Liver (tissue), 8 donors: ENCODE measurements at regions not wholly inside any gene's neighbourhood (a gene's known extent, or its start where the extent isn't known, plus 50 kb on each side); places are given as distances from the start of the nearest gene placed in this dataset.

Experiments
- DNase-seq: peaks from one replicate; pipeline ENCODE4 v3.0.0-alpha.2; 2017; ENCODE audit warnings: low spot score
- H3K27ac ChIP-seq, 2 donors: one replicate each; pipeline ENCODE4 v1.7.0; 2013; ENCODE audit warnings: inconsistent platforms in 2 of 2, low read length in 2 of 2, control low read depth in 1 of 2, low read depth in 1 of 2, mild to moderate bottlenecking in 1 of 2
- H3K27me3 ChIP-seq, 4 donors: one replicate each; pipeline versions ENCODE4 v1.6.1 to v1.7.0; 2013; ENCODE audit warnings: low read length in 3 of 4, inconsistent platforms in 1 of 4, mild to moderate bottlenecking in 1 of 4, moderate library complexity in 1 of 4; ENCODE audit not compliant: control insufficient read depth in 4 of 4, insufficient read depth in 4 of 4
- H3K36me3 ChIP-seq, 4 donors: one replicate each; pipeline versions ENCODE4 v1.6.1 to v1.7.0; 2013; ENCODE audit warnings: low read length in 3 of 4, mild to moderate bottlenecking in 3 of 4, low read depth in 1 of 4, moderate library complexity in 1 of 4; ENCODE audit not compliant: control insufficient read depth in 4 of 4, insufficient read depth in 3 of 4
- H3K4me1 ChIP-seq, 4 donors: one replicate each; pipeline versions ENCODE4 v1.6.1 to v1.7.0; 2013; ENCODE audit warnings: low read length in 3 of 4, mild to moderate bottlenecking in 3 of 4, moderate library complexity in 1 of 4; ENCODE audit not compliant: control insufficient read depth in 4 of 4, insufficient read depth in 4 of 4
- H3K4me3 ChIP-seq, 3 donors: one replicate each; pipeline versions ENCODE4 v1.6.1 to v1.7.0; 2013; ENCODE audit warnings: low read length in 3 of 3, control low read depth in 1 of 3, low read depth in 1 of 3, mild to moderate bottlenecking in 1 of 3
- H3K9ac ChIP-seq, 2 donors: one replicate each; pipeline ENCODE4 v1.7.0; 2013; ENCODE audit warnings: low read length in 2 of 2, mild to moderate bottlenecking in 2 of 2, moderate library complexity in 2 of 2, control low read depth in 1 of 2, low read depth in 1 of 2
- H3K9me3 ChIP-seq, 4 donors: one replicate each; pipeline versions ENCODE4 v1.6.1 to v1.7.0; 2013; ENCODE audit warnings: low read length in 3 of 4; ENCODE audit not compliant: control insufficient read depth in 4 of 4
- EGR1 ChIP-seq, 2 donors: IDR thresholded peaks; 2 replicates each; pipeline ENCODE4 v1.6.1; 2016 to 2018; ENCODE audit warnings: antibody characterized with exemption in 2 of 2, low read depth in 2 of 2
- FOXA1 ChIP-seq: IDR thresholded peaks from 2 replicates; pipeline ENCODE4 v1.6.1; 2016; ENCODE audit warnings: antibody characterized with exemption
- FOXA2 ChIP-seq: IDR thresholded peaks from 2 replicates; pipeline ENCODE4 v1.6.1; 2016; ENCODE audit warnings: antibody characterized with exemption
- GABPA ChIP-seq, 2 donors: IDR thresholded peaks in 1 of 2; conservative IDR thresholded peaks in 1 of 2; 2 replicates each; pipeline ENCODE4 v1.6.1; 2016; ENCODE audit warnings: antibody characterized with exemption in 2 of 2, mild to moderate bottlenecking in 1 of 2, moderate library complexity in 1 of 2
- HNF4A ChIP-seq, 2 donors: conservative IDR thresholded peaks; 2 replicates each; pipeline ENCODE4 v1.6.1; 2016; ENCODE audit warnings: antibody characterized with exemption in 2 of 2, mild to moderate bottlenecking in 2 of 2
- HNF4G ChIP-seq: IDR thresholded peaks from 2 replicates; pipeline ENCODE4 v1.6.1; 2016; ENCODE audit warnings: antibody characterized with exemption
- JUND ChIP-seq, 2 donors: IDR thresholded peaks; 2 replicates each; pipeline ENCODE4 v1.6.1; 2016; ENCODE audit warnings: antibody characterized with exemption in 2 of 2
- MAX ChIP-seq: IDR thresholded peaks from 2 replicates; pipeline ENCODE4 v1.6.1; 2016; ENCODE audit warnings: antibody characterized with exemption
- RAD21 ChIP-seq, 2 donors: IDR thresholded peaks; 2 replicates each; pipeline ENCODE4 v1.6.1; 2016; ENCODE audit warnings: antibody characterized with exemption in 2 of 2, mild to moderate bottlenecking in 2 of 2
- RXRA ChIP-seq, 2 donors: IDR thresholded peaks; 2 replicates each; pipeline ENCODE4 v1.6.1; 2017 to 2018; ENCODE audit warnings: antibody characterized with exemption in 2 of 2, mild to moderate bottlenecking in 1 of 2
- SP1 ChIP-seq: IDR thresholded peaks from 2 replicates; pipeline ENCODE4 v1.6.1; 2018; ENCODE audit warnings: antibody characterized with exemption, mild to moderate bottlenecking
- YY1 ChIP-seq: IDR thresholded peaks from 2 replicates; pipeline ENCODE4 v1.6.1; 2016; ENCODE audit warnings: antibody characterized with exemption, mild to moderate bottlenecking
- ZBTB33 ChIP-seq: IDR thresholded peaks from 2 replicates; pipeline ENCODE4 v1.6.1; 2016; ENCODE audit warnings: antibody characterized with exemption
- WGBS: extraction: QIAGEN DNeasy Blood & Tissue Kit; methylation state at CpG from one replicate; pipeline ENCODE4 v1.1.7; 2013; 5-methylcytosine and 5-hydroxymethylcytosine counted together
- TF ChIP-seq, protein P1 (sequence below): IDR thresholded peaks from 2 replicates; pipeline ENCODE4 v1.6.1; 2016; ENCODE audit warnings: antibody characterized with exemption
- TF ChIP-seq, protein P2 (sequence below): IDR thresholded peaks from 2 replicates; pipeline ENCODE4 v1.6.1; 2016; ENCODE audit warnings: antibody characterized with exemption, mild to moderate bottlenecking
- TF ChIP-seq, protein P3 (sequence below): fragments of 150-350 bp; IDR thresholded peaks from 2 replicates; pipeline ENCODE4 v1.5.1; 2017; ENCODE audit warnings: improper control_type of control experiment, low read depth, low read length; ENCODE audit not compliant: missing input control
- donor health status: healthy.
- donor health status: healthy.
- donor health status: healthy.
- donor health status: healthy.
- donor health status: healthy.

- H3K27me3 ChIP-seq = no peaks in the 10 kb centered on the region
These were observed 115.9 kb downstream of the ACTBL2 start for GRCh38 chr5:57366744-57367143.

DNA sequence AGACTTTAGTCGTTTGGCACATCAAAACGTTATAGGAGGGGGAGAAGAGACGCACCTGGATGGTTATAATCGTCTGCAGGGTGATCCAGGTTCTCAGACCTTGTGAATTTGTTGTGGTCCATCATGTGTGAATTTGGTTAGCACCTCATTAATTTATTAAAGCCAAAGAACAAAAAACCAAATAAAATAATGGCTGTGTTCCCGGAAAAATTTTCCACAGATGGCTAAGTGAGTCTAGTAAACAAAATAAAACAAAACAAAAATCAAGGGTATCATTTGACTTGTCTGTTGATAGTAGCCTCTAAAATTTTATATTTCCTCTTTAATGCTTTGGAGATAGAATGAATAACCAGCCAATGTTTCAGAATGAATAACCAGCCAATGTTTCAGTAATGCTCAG is 119.7 kb downstream of the ACTBL2 start:
- WGBS = 90% methylated on average over 5 of the region's 5 CpGs
- TF ChIP-seq FOXA2 = no peak
- no peak for TF ChIP-seq JUND (IDR thresholded peaks at IDR 0.05)
- TF ChIP-seq, protein P1, sequence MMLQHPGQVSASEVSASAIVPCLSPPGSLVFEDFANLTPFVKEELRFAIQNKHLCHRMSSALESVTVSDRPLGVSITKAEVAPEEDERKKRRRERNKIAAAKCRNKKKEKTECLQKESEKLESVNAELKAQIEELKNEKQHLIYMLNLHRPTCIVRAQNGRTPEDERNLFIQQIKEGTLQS = no peak
- no peak for TF ChIP-seq RAD21 (IDR thresholded peaks at IDR 0.05)
- no peak for TF ChIP-seq GABPA (IDR thresholded peaks at IDR 0.05 in 1 of 2, conservative IDR thresholded peaks at IDR 0.05 in 1 of 2)
- no peak for TF ChIP-seq RXRA (IDR thresholded peaks at IDR 0.05)
- TF ChIP-seq YY1 = no peak
- no peak for DNase-seq
- no peaks in the 10 kb centered on the region for H3K9me3 ChIP-seq
- H3K27me3 ChIP-seq = no peaks in the 10 kb centered on the region
- H3K9ac ChIP-seq = no peak overlapping the region
- H3K4me3 ChIP-seq = no peak overlapping the region
- H3K36me3 ChIP-seq = no peaks in the 10 kb centered on the region
- H3K27ac ChIP-seq = no peak overlapping the region
- no peaks in the 10 kb centered on the region for H3K4me1 ChIP-seq

More at GRCh38 chr5:57366744-57367143, 115.9 kb downstream of the ACTBL2 start:
- Histone ChIP-seq H3K36me3 (no peaks in the 10 kb centered on the region), H3K4me3 (no peak overlapping the region), H3K27ac (no peak overlapping the region), H3K9ac (no peak overlapping the region), H3K9me3 (no peaks in the 10 kb centered on the region), H3K4me1 (no peaks in the 10 kb centered on the region)
- TF ChIP-seq, protein P2, sequence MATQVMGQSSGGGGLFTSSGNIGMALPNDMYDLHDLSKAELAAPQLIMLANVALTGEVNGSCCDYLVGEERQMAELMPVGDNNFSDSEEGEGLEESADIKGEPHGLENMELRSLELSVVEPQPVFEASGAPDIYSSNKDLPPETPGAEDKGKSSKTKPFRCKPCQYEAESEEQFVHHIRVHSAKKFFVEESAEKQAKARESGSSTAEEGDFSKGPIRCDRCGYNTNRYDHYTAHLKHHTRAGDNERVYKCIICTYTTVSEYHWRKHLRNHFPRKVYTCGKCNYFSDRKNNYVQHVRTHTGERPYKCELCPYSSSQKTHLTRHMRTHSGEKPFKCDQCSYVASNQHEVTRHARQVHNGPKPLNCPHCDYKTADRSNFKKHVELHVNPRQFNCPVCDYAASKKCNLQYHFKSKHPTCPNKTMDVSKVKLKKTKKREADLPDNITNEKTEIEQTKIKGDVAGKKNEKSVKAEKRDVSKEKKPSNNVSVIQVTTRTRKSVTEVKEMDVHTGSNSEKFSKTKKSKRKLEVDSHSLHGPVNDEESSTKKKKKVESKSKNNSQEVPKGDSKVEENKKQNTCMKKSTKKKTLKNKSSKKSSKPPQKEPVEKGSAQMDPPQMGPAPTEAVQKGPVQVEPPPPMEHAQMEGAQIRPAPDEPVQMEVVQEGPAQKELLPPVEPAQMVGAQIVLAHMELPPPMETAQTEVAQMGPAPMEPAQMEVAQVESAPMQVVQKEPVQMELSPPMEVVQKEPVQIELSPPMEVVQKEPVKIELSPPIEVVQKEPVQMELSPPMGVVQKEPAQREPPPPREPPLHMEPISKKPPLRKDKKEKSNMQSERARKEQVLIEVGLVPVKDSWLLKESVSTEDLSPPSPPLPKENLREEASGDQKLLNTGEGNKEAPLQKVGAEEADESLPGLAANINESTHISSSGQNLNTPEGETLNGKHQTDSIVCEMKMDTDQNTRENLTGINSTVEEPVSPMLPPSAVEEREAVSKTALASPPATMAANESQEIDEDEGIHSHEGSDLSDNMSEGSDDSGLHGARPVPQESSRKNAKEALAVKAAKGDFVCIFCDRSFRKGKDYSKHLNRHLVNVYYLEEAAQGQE = no peak
- TF ChIP-seq EGR1 (IDR thresholded peaks at IDR 0.05; ENCODE audit: low read depth in 2 of 2) = no peak
- no peak for DNase-seq
- 60% methylated on average over 1 of the region's 1 CpG for WGBS

- Histone ChIP-seq H3K27me3 (no peaks in the 10 kb centered on the region), H3K27ac (no peak overlapping the region), H3K36me3 (no peaks in the 10 kb centered on the region), H3K9me3 (no peaks in the 10 kb centered on the region), H3K4me3 (no peak overlapping the region), H3K9ac (no peak overlapping the region), H3K4me1 (no peaks in the 10 kb centered on the region)
- WGBS = 91% methylated on average over 1 of the region's 1 CpG
- DNase-seq = no peak
- no peak for TF ChIP-seq SP1
- no peak for TF ChIP-seq JUND (IDR thresholded peaks at IDR 0.05)
- no peak for TF ChIP-seq HNF4G
- TF ChIP-seq MAX = no peak
- no peak for TF ChIP-seq RXRA (IDR thresholded peaks at IDR 0.05)
- TF ChIP-seq FOXA2 = no peak
- TF ChIP-seq RAD21 (IDR thresholded peaks at IDR 0.05) = no peak
- TF ChIP-seq, protein P1 = no peak
- TF ChIP-seq EGR1 (IDR thresholded peaks at IDR 0.05; ENCODE audit: low read depth in 2 of 2) = no peak
- TF ChIP-seq FOXA1 = no peak
- TF ChIP-seq, protein P3, sequence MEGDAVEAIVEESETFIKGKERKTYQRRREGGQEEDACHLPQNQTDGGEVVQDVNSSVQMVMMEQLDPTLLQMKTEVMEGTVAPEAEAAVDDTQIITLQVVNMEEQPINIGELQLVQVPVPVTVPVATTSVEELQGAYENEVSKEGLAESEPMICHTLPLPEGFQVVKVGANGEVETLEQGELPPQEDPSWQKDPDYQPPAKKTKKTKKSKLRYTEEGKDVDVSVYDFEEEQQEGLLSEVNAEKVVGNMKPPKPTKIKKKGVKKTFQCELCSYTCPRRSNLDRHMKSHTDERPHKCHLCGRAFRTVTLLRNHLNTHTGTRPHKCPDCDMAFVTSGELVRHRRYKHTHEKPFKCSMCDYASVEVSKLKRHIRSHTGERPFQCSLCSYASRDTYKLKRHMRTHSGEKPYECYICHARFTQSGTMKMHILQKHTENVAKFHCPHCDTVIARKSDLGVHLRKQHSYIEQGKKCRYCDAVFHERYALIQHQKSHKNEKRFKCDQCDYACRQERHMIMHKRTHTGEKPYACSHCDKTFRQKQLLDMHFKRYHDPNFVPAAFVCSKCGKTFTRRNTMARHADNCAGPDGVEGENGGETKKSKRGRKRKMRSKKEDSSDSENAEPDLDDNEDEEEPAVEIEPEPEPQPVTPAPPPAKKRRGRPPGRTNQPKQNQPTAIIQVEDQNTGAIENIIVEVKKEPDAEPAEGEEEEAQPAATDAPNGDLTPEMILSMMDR = no peak
- TF ChIP-seq GABPA (IDR thresholded peaks at IDR 0.05 in 1 of 2, conservative IDR thresholded peaks at IDR 0.05 in 1 of 2) = no peak
- no peak for TF ChIP-seq ZBTB33
- no peak for TF ChIP-seq HNF4A (conservative IDR thresholded peaks at IDR 0.05)
- TF ChIP-seq YY1 = no peak
These were observed 121.7 kb downstream of the ACTBL2 start for GRCh38 chr5:57360871-57361270.
